ENCODE measurements at regions not wholly inside any gene's neighbourhood (a gene's known extent, or its start where the extent isn't known, plus 50 kb on each side); places are given as distances from the start of the nearest gene placed in this dataset.

GRCh38 chr2:48824116-48824515 lies 68.6 kb upstream of the LHCGR start:
- Histone ChIP-seq H3K27ac (no peak overlapping the region), H3K9me3 (no peaks in the 10 kb centered on the region), H3K4me3 (no peak overlapping the region), H3K36me3 (no peaks in the 10 kb centered on the region), H3K4me1 (no peaks in the 10 kb centered on the region), H3K27me3 (no peaks in the 10 kb centered on the region)
- ATAC-seq = no peak
- DNase-seq = no peak
- intact Hi-C loops (cut with DNase I) = no loop called here
- no peak for TF ChIP-seq CTCF (IDR thresholded peaks at IDR 0.05)

- ATAC-seq (no peak), DNase-seq (no peak)
- Histone ChIP-seq H3K9me3 (no peaks in the 10 kb centered on the region), H3K4me1 (no peaks in the 10 kb centered on the region), H3K36me3 (no peaks in the 10 kb centered on the region), H3K27me3 (no peaks in the 10 kb centered on the region), H3K4me3 (no peak overlapping the region), H3K27ac (no peak overlapping the region)
- no peak for TF ChIP-seq CTCF (IDR thresholded peaks at IDR 0.05)
- intact Hi-C loops (cut with DNase I) = no loop called here
Observed at GRCh38 chr2:48819206-48819735, 63.7 kb upstream of the LHCGR start.

- ATAC-seq (no peak), DNase-seq (no peak)
- Histone ChIP-seq H3K4me3 (no peak overlapping the region), H3K36me3 (no peaks in the 10 kb centered on the region), H3K27me3 (no peaks in the 10 kb centered on the region), H3K9me3 (no peaks in the 10 kb centered on the region), H3K4me1 (no peaks in the 10 kb centered on the region), H3K27ac (no peak overlapping the region)
- intact Hi-C loops (cut with DNase I) = no loop called here
- no peak for TF ChIP-seq CTCF (IDR thresholded peaks at IDR 0.05)
Observed at GRCh38 chr2:48817355-48817754, 61.8 kb upstream of the LHCGR start.

- no peak overlapping the region for H3K27ac ChIP-seq
- intact Hi-C loops (cut with DNase I) = no loop called here
- no peak for TF ChIP-seq CTCF (IDR thresholded peaks at IDR 0.05)
- no peaks in the 10 kb centered on the region for H3K36me3 ChIP-seq
- no peak for ATAC-seq
- no peaks in the 10 kb centered on the region for H3K9me3 ChIP-seq
- DNase-seq = no peak
- H3K4me3 ChIP-seq = no peak overlapping the region
- no peaks in the 10 kb centered on the region for H3K27me3 ChIP-seq
- H3K4me1 ChIP-seq = no peaks in the 10 kb centered on the region
Observed at GRCh38 chr2:48812416-48812815, 56.9 kb upstream of the LHCGR start.

- DNase-seq = no peak
- Histone ChIP-seq H3K4me1 (no peaks in the 10 kb centered on the region), H3K27ac (no peak overlapping the region), H3K27me3 (no peaks in the 10 kb centered on the region), H3K9me3 (no peaks in the 10 kb centered on the region), H3K36me3 (no peaks in the 10 kb centered on the region), H3K4me3 (no peak overlapping the region)
- intact Hi-C loops (cut with DNase I) = no loop called here
- TF ChIP-seq CTCF (IDR thresholded peaks at IDR 0.05) = no peak
- ATAC-seq = no peak
Observed at GRCh38 chr2:48808311-48808710, 52.8 kb upstream of the LHCGR start.

Measured in upper lobe of right lung (tissue), 1 donor.